ENCODE measurements at regions not wholly inside any gene's neighbourhood (a gene's known extent, or its start where the extent isn't known, plus 50 kb on each side); places are given as distances from the start of the nearest gene placed in this dataset.

- TF ChIP-seq JUND (IDR thresholded peaks at IDR 0.05), result no peak
- TF ChIP-seq CTCF (IDR thresholded peaks at IDR 0.05; ENCODE audit: low read depth, low read length, missing input control), result no peak
- no peak for TF ChIP-seq SP1 (IDR thresholded peaks at IDR 0.05)
- no peak for TF ChIP-seq ATF3 (IDR thresholded peaks at IDR 0.05)
- no peak for TF ChIP-seq YY1 (IDR thresholded peaks at IDR 0.05)
- no peak for TF ChIP-seq GABPA (IDR thresholded peaks at IDR 0.05 in 1 of 2, conservative IDR thresholded peaks at IDR 0.05 in 1 of 2)
- TF ChIP-seq REST (IDR thresholded peaks at IDR 0.05), result no peak
- no peak for TF ChIP-seq MAX (IDR thresholded peaks at IDR 0.05)
- TF ChIP-seq RXRA (IDR thresholded peaks at IDR 0.05), result no peak
- no peak for TF ChIP-seq RAD21 (IDR thresholded peaks at IDR 0.05)
- no peak for TF ChIP-seq HNF4A (conservative IDR thresholded peaks at IDR 0.05)
- no peak for TF ChIP-seq TAF1 (conservative IDR thresholded peaks at IDR 0.05)
Measured at GRCh38 chr5:103886826-103887225, 324.2 kb upstream of the NUDT12 start.

Measured in liver (tissue), 3 donors.